Activated naive CD4-positive, alpha-beta T cell treated with anti-CD3 and anti-CD28 coated beads, Interleukin-2, amount 50 U/mL, for 72 hours (primary cell): ENCODE measurements at regions not wholly inside any gene's neighbourhood (a gene's known extent, or its start where the extent isn't known, plus 50 kb on each side); places are given as distances from the start of the nearest gene placed in this dataset.

ENCODE experiments used
- ATAC-seq, 2 donors: fragments of 150-1000 bp; cut with Tn5 transposase; 2 replicates each; pipeline ENCODE4 v1.10.0; 2021; ENCODE audit warnings: mild to moderate bottlenecking in 2 of 2, moderate library complexity in 2 of 2
- DNase-seq, 2 donors: peaks; one replicate each; pipeline ENCODE4 v3.0.0; 2021 to 2022; ENCODE audit warnings: low spot score in 2 of 2
- H3K27ac Mint-ChIP-seq, 2 donors: one replicate each; pipeline ENCODE4 v1.8.0; 2022; ENCODE audit warnings: mild to moderate bottlenecking in 2 of 2, mixed read lengths in 2 of 2
- H3K36me3 Mint-ChIP-seq, 2 donors: one replicate each; pipeline ENCODE4 v1.8.0; 2022; ENCODE audit warnings: mixed read lengths in 2 of 2
- H3K9me3 Mint-ChIP-seq, 2 donors: one replicate each; pipeline ENCODE4 v1.8.0; 2022; ENCODE audit warnings: mixed read lengths in 2 of 2

DNA sequence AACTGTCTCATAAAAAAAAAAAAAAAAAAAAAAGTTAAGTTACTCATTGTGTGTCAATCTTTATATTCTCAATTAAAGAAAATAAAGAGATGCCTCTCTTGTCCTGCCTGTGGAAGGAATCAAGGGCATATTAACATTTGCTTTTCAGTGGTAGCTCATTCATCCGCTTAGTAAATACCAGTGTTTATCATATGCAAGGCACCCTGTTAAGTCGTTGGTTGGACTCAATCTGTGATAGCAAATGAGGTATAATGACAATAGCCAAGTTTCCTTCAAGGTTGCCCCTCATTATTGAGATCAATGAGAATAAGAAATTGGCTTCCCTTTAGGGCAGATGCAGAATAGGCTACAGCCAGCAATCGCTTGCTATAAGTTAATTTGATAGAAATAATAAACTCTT is 812.7 kb upstream of the COBL start:
- DNase-seq = no peak
- H3K27ac Mint-ChIP-seq = no peak overlapping the region
- ATAC-seq = no peak
- no peaks in the 10 kb centered on the region for H3K36me3 Mint-ChIP-seq
- H3K9me3 Mint-ChIP-seq = peaks cover 0 to 8% of the 10 kb centered on the region in 2 donors

GRCh38 chr7:52120912-52121311 is 804.3 kb upstream of the COBL start:
- DNase-seq = no peak
- Mint-ChIP-seq H3K9me3 (peaks cover 0 to 18% of the 10 kb centered on the region in 2 donors), H3K36me3 (no peaks in the 10 kb centered on the region), H3K27ac (no peak overlapping the region)
- ATAC-seq = no peak

DNA sequence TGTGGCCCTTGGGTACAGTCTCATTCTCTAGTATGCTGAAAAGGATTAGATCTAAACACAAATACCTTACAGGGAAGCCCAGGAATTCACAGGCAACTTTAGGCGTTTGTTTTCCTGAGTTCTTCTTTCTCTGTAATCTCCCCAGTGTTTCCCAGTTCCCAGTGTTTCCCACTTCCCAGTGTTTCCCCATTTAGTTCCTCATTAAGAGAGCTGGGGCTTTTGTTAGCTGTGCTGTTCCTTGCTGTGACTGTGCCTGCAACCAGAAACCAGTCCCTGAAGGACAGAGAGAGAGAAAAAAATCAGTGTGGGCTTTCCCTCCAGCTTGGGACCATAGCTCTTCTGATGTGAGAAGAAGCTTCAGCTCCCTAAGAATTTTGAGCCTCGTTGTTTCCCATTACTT is 802.9 kb upstream of the COBL start:
- ATAC-seq = no peak

DNA sequence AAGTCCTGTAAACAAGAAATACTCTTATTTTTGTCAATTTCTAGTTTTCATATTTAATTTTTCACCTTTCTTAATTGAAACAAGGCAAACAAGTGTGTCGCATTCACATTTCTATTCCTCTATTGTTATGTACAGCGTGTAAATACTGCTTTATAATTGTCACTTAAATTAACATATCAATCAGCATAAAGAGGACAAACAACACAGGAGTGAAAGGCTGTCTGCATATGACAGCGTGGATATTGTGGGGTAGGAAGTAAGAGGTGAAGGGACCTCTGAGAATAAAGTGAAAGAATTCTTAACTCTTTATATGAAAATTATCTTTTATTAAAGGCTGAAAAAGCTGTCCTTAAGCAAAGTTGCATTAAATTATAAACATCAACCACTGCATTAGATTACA is 797.9 kb upstream of the COBL start:
- ATAC-seq (no peak), DNase-seq (no peak)
- Mint-ChIP-seq H3K9me3 (peaks cover 0 to 22% of the 10 kb centered on the region in 2 donors), H3K27ac (no peak overlapping the region), H3K36me3 (no peaks in the 10 kb centered on the region)

More for the DNA sequence above, 802.9 kb upstream of the COBL start:
- Mint-ChIP-seq H3K27ac (no peak overlapping the region), H3K36me3 (no peaks in the 10 kb centered on the region), H3K9me3 (peaks cover 0 to 19% of the 10 kb centered on the region in 2 donors)
- no peak for DNase-seq

GRCh38 chr7:52114056-52114455 is 797.4 kb upstream of the COBL start:
- no peaks in the 10 kb centered on the region for H3K36me3 Mint-ChIP-seq
- DNase-seq (no peak), ATAC-seq (no peak)
- H3K27ac Mint-ChIP-seq = no peak overlapping the region
- peaks cover 0 to 22% of the 10 kb centered on the region in 2 donors for H3K9me3 Mint-ChIP-seq

- H3K36me3 Mint-ChIP-seq = peaks cover 0 to 10% of the 10 kb centered on the region in 2 donors
- H3K9me3 Mint-ChIP-seq = peaks cover 3 to 25% of the 10 kb centered on the region in 2 donors
- ATAC-seq = no peak
- no peak overlapping the region for H3K27ac Mint-ChIP-seq
- DNase-seq = no peak
Observed at GRCh38 chr7:52107355-52107754, 790.7 kb upstream of the COBL start.

GRCh38 chr7:52095861-52096260 is 779.3 kb upstream of the COBL start:
- ATAC-seq (no peak), DNase-seq (no peak)
- H3K27ac Mint-ChIP-seq = no peak overlapping the region
- peaks cover 0 to 4% of the 10 kb centered on the region in 2 donors for H3K36me3 Mint-ChIP-seq
- H3K9me3 Mint-ChIP-seq = peaks cover 5 to 22% of the 10 kb centered on the region in 2 donors

DNA sequence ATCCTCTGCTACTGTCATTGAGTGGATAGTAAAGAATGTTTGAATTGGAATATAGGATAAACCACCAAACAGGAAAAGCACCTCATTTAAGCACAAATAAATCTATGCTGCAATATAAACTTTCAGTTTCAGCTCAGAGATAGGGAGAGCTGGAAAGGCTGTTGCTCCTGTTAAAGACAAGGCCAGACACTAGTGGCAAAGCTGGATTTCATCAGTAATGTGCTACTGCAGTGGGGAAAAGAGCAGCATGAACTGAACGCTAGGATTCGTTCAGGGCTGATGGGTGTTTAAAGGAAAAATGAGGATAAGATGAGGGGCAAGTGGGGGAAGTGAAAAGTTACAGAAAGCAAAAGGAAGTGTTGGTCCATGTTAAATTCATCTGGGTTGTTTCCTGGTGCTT is 775.4 kb upstream of the COBL start:
- H3K27ac Mint-ChIP-seq = no peak overlapping the region
- ATAC-seq = no peak
- no peak for DNase-seq
- H3K36me3 Mint-ChIP-seq = peaks cover 0 to 8% of the 10 kb centered on the region in 2 donors
- H3K9me3 Mint-ChIP-seq = peaks cover 5 to 25% of the 10 kb centered on the region in 2 donors

DNA sequence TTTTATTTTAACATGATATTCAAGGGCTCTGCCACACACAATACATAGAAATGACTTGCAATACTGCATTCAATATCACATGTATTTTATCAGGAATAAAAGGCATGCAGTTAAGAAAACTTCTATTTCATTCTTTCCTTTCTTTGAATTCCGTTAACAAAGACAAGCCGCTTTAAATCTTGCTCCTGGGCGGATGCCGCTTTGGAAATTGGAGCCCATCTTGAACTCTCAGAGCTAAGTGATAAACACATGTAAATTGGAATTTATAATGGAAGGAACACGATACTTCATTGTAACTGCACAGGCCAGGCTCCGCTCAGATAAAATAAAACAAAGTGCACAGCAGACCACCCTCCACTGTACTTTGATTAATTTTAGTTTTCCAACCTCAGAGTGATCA is 774.5 kb upstream of the COBL start:
- Mint-ChIP-seq H3K27ac (no peak overlapping the region), H3K9me3 (peaks cover 5 to 21% of the 10 kb centered on the region in 2 donors), H3K36me3 (peaks cover 0 to 8% of the 10 kb centered on the region in 2 donors)
- ATAC-seq (no peak), DNase-seq (no peak)

DNA sequence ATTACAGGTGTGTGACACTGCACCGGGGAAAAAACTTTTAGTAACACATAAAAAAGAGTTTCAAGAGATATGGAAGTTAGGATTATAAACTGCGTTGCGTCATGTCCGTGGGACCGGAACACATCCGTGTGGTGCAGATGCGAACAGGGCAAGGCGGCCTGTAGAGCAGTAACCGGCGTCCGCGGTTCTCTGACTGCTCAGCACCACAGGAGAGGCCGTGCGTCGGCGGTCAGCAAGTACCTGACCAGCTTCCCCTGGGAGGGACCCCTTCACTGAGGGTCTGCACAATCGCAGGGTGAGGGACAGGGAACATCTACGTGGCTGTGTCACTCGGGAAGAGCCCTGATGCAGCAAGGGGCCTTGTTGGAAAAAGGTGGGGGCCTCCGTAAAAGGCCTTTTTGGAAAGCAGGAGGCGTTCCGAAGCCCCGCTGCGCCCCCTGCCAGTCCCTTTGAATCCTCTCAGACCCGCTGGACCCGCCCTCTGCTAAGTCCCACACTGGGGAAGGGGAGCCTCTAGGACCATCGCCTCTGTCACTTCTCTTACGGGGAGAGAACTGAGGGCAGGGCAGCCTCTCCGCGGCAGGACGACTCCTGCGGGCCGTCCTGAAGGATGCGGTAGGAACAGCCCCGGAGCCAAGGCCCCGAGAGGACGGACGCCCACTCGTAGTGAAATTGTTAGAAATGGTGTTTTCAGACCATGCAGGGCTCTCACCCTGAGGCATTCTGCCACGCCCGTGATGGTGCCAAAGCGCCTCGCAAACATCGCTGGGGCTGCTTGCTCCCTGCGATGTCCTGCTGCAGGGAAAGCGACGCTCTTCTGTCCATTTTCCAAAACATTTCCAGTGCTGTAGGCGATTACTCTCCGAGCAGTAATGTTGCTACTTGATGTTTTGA is 771.6 kb upstream of the COBL start:
- Mint-ChIP-seq H3K9me3 (peaks cover 0 to 17% of the 10 kb centered on the region in 2 donors), H3K27ac (no peak overlapping the region), H3K36me3 (peaks cover 0 to 5% of the 10 kb centered on the region in 2 donors)
- ATAC-seq = peak in 1 of 2 donors; percentile 22
- DNase-seq = no peak

DNA sequence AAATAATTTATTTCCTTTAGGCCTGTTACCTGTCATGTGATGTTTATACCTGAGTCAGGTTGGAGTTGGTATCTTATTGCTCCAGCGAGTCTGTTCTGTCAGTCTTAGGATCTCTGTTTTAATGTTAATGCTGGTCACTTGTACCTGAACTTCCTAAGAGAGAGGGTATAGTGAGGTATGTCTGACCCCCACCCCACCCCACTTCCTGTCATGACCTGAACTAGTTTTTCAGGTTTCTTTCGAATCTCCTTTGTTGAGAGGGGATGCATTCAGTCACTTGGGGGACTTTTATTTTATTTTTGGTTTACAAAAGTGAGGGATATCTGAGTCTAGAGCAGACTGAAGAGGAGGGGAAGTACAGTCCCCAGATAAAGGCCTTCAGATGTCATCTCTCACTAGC is 769.0 kb upstream of the COBL start:
- H3K9me3 Mint-ChIP-seq = peaks cover 0 to 12% of the 10 kb centered on the region in 2 donors
- no peak for ATAC-seq
- H3K36me3 Mint-ChIP-seq = peaks cover 0 to 5% of the 10 kb centered on the region in 2 donors
- DNase-seq = no peak
- no peak overlapping the region for H3K27ac Mint-ChIP-seq

DNA sequence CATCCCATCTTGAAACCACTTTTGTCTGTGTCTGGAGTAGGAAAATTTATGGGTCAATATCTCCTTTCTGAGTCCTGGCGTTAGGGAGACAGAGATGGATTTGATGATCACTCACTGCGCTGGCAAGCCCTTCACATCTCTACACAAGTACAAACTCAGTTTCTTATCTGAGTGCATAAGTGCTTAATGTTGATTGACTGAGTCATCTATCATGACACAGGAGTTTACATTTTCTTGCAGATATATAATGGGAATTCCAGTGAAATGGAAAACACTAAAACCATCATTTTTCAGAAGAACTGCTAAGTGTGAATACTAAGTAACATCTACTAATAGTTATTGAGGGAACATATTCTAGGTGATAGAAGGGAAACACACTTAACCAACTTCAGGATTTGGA is 763.9 kb upstream of the COBL start:
- H3K36me3 Mint-ChIP-seq = no peaks in the 10 kb centered on the region
- no peak for DNase-seq
- no peak for ATAC-seq
- H3K27ac Mint-ChIP-seq = no peak overlapping the region
- H3K9me3 Mint-ChIP-seq = peaks cover 5 to 20% of the 10 kb centered on the region in 2 donors

- DNase-seq (no peak), ATAC-seq (no peak)
- Mint-ChIP-seq H3K36me3 (no peaks in the 10 kb centered on the region), H3K9me3 (peaks cover 5 to 26% of the 10 kb centered on the region in 2 donors), H3K27ac (no peak overlapping the region)
Observed at GRCh38 chr7:52079726-52080125, 763.1 kb upstream of the COBL start.

GRCh38 chr7:52077571-52077970 is 761.0 kb upstream of the COBL start:
- peaks cover 5 to 32% of the 10 kb centered on the region in 2 donors for H3K9me3 Mint-ChIP-seq

GRCh38 chr7:52074912-52075311 is 758.3 kb upstream of the COBL start:
- Mint-ChIP-seq H3K27ac (no peak overlapping the region), H3K9me3 (peaks cover 5 to 38% of the 10 kb centered on the region in 2 donors), H3K36me3 (no peaks in the 10 kb centered on the region)
- DNase-seq = no peak
- ATAC-seq = no peak

More at GRCh38 chr7:52077571-52077970, 761.0 kb upstream of the COBL start:
- no peak for DNase-seq
- H3K27ac Mint-ChIP-seq = no peak overlapping the region
- ATAC-seq = no peak
- no peaks in the 10 kb centered on the region for H3K36me3 Mint-ChIP-seq

DNA sequence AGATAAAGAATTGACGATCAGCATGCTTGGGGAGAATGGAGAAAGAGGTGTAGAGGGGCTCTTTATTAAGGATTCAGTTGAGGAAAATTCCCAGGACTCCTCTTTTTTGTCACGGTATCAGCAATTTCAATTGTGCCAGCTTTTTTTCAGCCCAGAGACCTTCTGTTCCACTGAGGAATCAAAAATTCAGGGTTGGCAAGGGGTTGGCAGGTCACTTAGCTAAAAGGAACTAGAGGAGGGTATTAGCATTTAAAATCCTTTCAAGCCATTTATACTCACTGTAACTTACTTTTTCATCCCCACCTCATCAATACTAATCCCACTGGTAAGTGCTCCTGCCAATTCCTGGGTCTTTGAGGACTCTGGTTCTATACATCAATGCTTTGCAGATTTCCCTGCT is 757.5 kb upstream of the COBL start:
- no peaks in the 10 kb centered on the region for H3K36me3 Mint-ChIP-seq
- H3K27ac Mint-ChIP-seq = no peak overlapping the region
- no peak for DNase-seq
- no peak for ATAC-seq
- H3K9me3 Mint-ChIP-seq = peaks cover 5 to 34% of the 10 kb centered on the region in 2 donors

GRCh38 chr7:52071744-52072143 is 755.1 kb upstream of the COBL start:
- Mint-ChIP-seq H3K36me3 (no peaks in the 10 kb centered on the region), H3K27ac (no peak overlapping the region), H3K9me3 (peaks cover 0 to 33% of the 10 kb centered on the region in 2 donors)
- ATAC-seq (no peak), DNase-seq (no peak)

DNA sequence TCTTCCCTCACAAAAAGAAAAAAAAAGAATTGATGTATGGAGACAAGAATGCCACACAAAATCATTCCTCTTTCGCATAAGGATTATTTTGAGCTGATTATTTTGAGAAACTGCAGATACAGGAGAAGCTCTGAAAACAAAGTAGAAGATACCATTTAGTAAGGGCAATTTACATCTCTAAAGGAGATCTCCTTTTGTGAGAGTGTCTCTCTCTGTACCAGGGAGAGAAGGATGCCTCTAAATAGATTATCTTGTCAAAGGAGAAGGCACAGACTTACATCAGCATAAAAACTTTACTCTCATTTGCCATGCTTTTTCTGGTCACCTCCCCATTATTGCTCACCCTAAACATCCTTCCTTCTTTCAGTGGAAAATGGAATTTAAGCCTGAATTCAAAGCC is 747.9 kb upstream of the COBL start:
- no peak for ATAC-seq
- H3K36me3 Mint-ChIP-seq = no peaks in the 10 kb centered on the region

More for the DNA sequence above, 747.9 kb upstream of the COBL start:
- DNase-seq = no peak
- peaks cover 3 to 4% of the 10 kb centered on the region in 2 donors for H3K9me3 Mint-ChIP-seq
- no peak overlapping the region for H3K27ac Mint-ChIP-seq
